Testis (tissue), 2 donors: ENCODE measurements at regions not wholly inside any gene's neighbourhood (a gene's known extent, or its start where the extent isn't known, plus 50 kb on each side); places are given as distances from the start of the nearest gene placed in this dataset.
A peak's percentile ranks its signal among the peaks of the same experiment; 100 is the strongest.

ENCODE experiments used
- CTCF ChIP-seq, 3 experiments: fragments of 450-650 bp in 2 of 3; fragments of 200-600 bp in 1 of 3; sonication (generic) in 1 of 3; IDR thresholded peaks; one replicate each; pipeline ENCODE4 v1.5.1; 2016 to 2019; ENCODE audit warnings: antibody characterized with exemption in 3 of 3, mild to moderate bottlenecking in 2 of 3, moderate library complexity in 1 of 3
- POLR2A ChIP-seq: fragments of 450-650 bp; IDR thresholded peaks from one replicate; pipeline ENCODE4 v1.6.1; 2017; ENCODE audit warnings: antibody characterized with exemption, mild to moderate bottlenecking, moderate library complexity

GRCh38 chr2:120675460-120676130, 60.1 kb upstream of the GLI2 start:
- TF ChIP-seq CTCF (IDR thresholded peaks at IDR 0.05): peak; percentile 60 to 75 (median 65)
- TF ChIP-seq POLR2A: no peak
